Bronchial epithelial cell (primary cell): ENCODE measurements at regions not wholly inside any gene's neighbourhood (a gene's known extent, or its start where the extent isn't known, plus 50 kb on each side); places are given as distances from the start of the nearest gene placed in this dataset.

Experiments used
- DNase-seq: peaks from one replicate; pipeline ENCODE4 v3.0.0-alpha.2; 2010; ENCODE audit warnings: low read depth
- FAIRE-seq: peaks from 2 replicates; lab custom pipeline; 2011; peaks lifted over from hg19 to GRCh38; lab: Jason Lieb, UNC
- H3K27me3 ChIP-seq: 2 replicates; pipeline ENCODE4 v1.5.1; 2011; ENCODE audit warnings: low read length; ENCODE audit not compliant: control insufficient read depth, insufficient read depth
- H3K36me3 ChIP-seq: 2 replicates; pipeline ENCODE4 v1.5.1; 2011; ENCODE audit warnings: low read length; ENCODE audit not compliant: control insufficient read depth, insufficient read depth
- H3K4me3 ChIP-seq: 2 replicates; pipeline ENCODE4 v1.5.1; 2011; ENCODE audit warnings: mild to moderate bottlenecking, low read depth, low read length, control low read depth
- CTCF ChIP-seq: IDR thresholded peaks from 2 replicates; pipeline ENCODE4 v1.5.1; 2011; ENCODE audit warnings: mild to moderate bottlenecking, moderate library complexity, low read length, control low read depth, inconsistent platforms; ENCODE audit not compliant: insufficient read depth, severe bottlenecking

GRCh38 chr1:223010582-223011504, 132.2 kb downstream of the TLR5 start:
- DNase-seq (no peak), FAIRE-seq (no peak)
- TF ChIP-seq CTCF: no peak
- Histone ChIP-seq H3K27me3 (peaks cover 3% of the 10 kb centered on the region), H3K4me3 (no peak overlapping the region), H3K36me3 (no peaks in the 10 kb centered on the region)

GRCh38 chr1:223011505-223011856, 131.6 kb downstream of the TLR5 start:
- peak; percentile 29 for DNase-seq
- Histone ChIP-seq H3K4me3 (no peak overlapping the region), H3K27me3 (peaks cover 3% of the 10 kb centered on the region), H3K36me3 (no peaks in the 10 kb centered on the region)
- no peak for FAIRE-seq
- TF ChIP-seq CTCF: no peak

- no peak overlapping the region for H3K4me3 ChIP-seq
- no peak for DNase-seq
- FAIRE-seq: no peak
- H3K36me3 ChIP-seq: no peaks in the 10 kb centered on the region
- peaks cover 3% of the 10 kb centered on the region for H3K27me3 ChIP-seq
- TF ChIP-seq CTCF: no peak
Observed at GRCh38 chr1:223012176-223012788, 130.8 kb downstream of the TLR5 start.

- no peaks in the 10 kb centered on the region for H3K36me3 ChIP-seq
- peaks cover 3% of the 10 kb centered on the region for H3K27me3 ChIP-seq
- H3K4me3 ChIP-seq: no peak overlapping the region
- no peak for TF ChIP-seq CTCF
- no peak for DNase-seq
- FAIRE-seq: no peak
Observed at GRCh38 chr1:223012938-223013337, 130.1 kb downstream of the TLR5 start.

- no peak for DNase-seq
- Histone ChIP-seq H3K4me3 (no peak overlapping the region), H3K27me3 (peaks cover 3% of the 10 kb centered on the region), H3K36me3 (no peaks in the 10 kb centered on the region)
- FAIRE-seq: peak; percentile 50
- no peak for TF ChIP-seq CTCF
Observed at GRCh38 chr1:223014142-223014873, 128.7 kb downstream of the TLR5 start.
